ENCODE measurements at regions not wholly inside any gene's neighbourhood (a gene's known extent, or its start where the extent isn't known, plus 50 kb on each side); places are given as distances from the start of the nearest gene placed in this dataset.

DNA sequence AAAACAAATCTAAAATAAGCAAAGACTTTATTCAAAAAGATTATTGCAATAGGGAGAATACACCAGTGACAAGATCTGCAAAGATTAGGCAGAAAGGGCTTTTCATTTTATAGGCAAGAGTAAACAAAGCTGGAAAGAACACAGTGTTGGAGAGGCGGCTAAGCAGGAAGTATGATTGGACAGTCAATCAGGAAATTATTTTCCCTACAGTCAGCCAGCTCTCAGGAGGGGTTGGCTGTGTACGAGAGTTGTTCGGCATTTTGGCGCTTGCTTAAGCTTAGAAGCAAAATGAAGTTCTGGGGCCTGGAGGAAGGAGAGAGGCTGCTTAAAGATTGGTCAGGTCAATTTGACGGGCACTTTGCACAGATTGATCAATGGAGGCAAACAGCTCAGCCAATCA, 1030.5 kb downstream of the TLE4 start:
- no peak for DNase-seq (ENCODE audit: low read depth in 3 of 3, low spot score in 2 of 3)

DNA sequence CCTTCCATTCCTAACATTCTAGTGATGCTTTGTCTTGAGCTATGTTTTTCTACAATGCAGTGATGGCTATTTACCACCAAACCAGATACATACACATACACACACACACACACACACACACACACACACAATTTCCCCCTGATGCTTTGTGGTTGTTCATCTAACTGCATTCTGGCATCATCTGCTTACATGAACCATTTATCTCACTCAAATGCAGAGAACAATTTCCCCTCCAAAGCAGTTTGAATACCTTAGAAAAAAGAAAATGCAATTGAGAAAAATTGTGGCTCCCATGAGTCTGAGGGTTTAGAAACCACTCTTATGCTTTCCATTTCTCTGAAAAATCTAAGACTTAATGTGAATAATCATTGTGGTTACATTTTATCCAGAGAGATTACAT, 1024.8 kb downstream of the TLE4 start:
- DNase-seq (ENCODE audit: low read depth in 3 of 3, low spot score in 2 of 3): no peak

DNA sequence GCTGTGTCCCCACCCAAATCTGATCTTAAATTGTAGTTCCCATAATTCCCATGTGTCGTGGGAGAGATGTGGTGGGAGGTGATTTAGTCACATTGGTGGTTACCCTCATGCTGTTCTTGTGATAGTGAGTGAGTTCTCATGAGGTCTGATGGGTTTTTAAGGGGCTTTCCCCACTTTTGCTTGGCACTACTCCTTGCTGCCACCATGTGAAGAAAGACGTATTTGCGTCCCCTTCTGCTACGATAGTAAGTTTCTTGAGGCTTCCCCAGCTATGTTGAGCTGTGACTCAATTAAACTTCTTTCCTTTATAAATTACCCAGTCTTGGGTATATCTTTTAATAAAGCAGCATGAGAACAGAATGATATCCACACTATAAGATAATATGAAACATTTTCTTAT, 1023.4 kb downstream of the TLE4 start:
- DNase-seq (ENCODE audit: low read depth in 3 of 3, low spot score in 2 of 3): no peak

DNA sequence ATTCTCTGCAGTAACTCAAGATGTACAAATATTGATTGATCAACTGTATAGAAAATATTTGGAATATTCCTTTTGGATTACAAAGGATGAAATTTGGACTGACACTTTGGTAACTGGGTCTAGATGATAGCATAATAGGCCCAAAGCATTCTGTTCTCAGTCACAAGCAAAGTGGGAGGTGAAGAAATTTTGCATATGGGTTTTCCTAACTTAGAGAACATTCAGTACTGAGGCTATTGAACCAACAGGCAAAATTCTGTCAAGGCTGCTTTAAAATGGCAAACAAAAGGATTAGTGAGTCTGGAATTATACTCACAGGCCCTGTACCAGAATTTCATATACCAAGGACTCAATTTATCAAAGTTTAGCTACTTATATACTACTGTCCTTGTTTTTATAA, 1020.6 kb downstream of the TLE4 start:
- DNase-seq (ENCODE audit: low read depth in 3 of 3, low spot score in 2 of 3): no peak

DNA sequence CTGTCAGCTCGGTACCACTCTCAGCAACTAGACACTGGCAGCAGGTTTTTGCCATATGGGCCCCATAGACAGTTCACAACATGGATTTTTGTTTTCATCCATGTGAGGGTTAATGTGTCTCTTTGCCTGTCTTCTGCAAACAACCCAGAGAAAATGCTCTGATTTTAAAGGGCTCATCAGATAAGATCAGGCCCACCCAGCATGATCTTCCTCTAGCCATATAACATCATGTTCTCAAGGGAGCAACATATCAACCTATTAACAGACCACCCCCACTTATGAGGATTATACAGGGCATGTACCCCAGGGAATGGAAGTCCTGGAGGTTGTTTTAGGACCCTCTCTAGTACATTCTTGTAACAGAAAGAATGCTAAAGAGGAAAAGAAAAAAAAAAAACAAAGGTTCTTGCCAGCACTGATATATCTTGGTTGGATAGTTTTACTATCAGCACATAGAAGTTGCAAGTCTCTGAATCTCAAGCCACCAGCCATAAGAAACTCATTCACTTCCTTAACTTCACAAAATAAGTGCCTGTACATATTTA, 1015.1 kb downstream of the TLE4 start:
- DNase-seq (ENCODE audit: low read depth in 3 of 3, low spot score in 2 of 3): peak in 2 of 3 donors; percentile 29

DNA sequence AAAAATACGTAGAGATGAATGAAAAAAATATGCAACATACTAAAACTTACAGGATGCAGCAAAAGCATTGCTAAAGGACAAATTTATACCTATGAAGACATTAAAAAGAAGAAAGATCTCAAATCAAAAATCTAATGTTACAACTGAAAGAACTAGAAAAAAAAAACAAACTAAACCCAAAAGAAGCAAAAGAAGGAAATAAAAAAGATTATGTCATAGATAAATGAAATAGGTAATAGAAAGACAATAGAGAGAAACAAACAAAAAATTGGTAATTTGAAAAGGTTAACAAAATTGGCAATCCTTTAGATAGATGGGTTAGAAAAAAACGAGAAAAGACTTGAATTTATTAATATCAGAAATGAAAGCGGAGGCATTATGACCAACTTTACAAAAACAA, 1000.2 kb downstream of the TLE4 start:
- no peak for DNase-seq (ENCODE audit: low read depth in 3 of 3, low spot score in 2 of 3)

DNA sequence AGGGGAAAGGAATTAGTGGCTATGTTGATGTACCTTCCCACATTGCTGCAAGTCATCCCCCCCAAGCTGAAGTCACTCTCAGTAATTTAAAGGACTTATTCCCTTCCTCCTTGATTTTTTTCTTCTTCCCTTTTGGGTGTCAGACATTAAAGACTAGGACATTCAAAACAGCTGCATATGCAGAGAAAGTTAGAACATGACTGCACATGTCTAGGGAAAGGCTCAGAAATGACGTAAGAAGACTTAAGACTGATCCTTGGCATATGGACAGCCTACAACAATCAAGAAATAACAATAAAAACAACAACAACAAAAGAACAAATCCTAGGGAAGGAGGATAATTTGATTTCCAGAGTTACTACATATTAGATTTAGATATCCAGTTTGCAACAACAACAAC, 997.5 kb downstream of the TLE4 start:
- DNase-seq (ENCODE audit: low read depth in 3 of 3, low spot score in 2 of 3): no peak

DNA sequence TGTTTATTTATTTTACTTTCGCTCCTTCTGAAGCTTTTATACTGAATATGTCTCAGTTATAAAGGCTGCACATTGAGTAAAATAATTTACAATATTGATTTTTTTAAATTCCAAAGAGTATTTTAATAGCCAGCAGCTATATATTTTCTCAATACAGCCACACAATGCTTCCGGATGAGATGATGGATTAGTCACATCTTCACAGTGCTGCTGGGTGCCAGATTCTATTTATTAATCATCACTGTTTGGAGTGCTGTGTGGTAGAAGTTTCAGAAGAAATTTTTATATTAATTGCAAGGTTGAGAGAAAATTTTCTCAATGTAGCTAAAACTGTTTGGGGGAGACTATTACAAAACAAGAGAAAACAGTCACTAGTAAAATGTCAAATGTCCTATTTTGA, 989.8 kb downstream of the TLE4 start:
- DNase-seq (ENCODE audit: low read depth in 3 of 3, low spot score in 2 of 3): no peak

DNA sequence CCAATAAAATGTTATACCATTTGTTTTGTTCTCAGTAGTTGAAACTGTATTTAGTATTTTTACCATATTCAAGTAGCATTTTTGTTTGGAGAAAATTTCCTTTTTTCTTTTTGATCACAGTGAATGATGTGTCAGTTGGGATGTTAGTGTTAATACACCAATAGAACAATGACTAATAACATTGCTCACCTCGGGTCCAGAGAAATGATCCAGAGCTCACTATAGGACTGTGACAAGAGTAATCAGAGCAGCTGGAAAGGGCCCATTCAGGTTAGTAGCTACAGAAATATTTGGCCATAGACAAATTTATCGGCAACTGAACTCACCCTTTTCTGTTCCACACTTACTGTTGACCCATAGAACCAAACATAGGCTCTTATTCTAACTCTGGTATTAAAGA, 989.2 kb downstream of the TLE4 start:
- DNase-seq (ENCODE audit: low read depth in 3 of 3, low spot score in 2 of 3): no peak

DNA sequence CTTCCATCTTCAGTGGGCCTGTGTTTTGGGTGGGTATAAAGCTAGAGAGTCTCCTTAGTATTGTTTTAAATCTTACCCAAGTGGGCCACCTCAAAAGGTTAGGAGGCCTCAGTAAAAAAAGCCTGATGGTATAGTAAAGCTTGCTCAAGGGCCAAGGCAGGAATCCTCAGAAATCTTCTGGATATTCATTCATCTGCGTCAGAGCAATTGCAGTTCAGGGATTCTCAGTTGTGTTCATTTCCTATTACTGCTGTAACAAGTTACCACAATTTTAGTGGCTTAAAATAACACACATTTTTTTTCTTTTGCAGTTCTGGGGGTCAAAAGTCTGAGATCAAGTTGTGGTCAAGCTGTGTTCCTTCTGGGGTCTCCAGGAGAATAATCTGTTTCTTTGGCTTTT, 985.5 kb downstream of the TLE4 start:
- DNase-seq (ENCODE audit: low read depth in 3 of 3, low spot score in 2 of 3): no peak

DNA sequence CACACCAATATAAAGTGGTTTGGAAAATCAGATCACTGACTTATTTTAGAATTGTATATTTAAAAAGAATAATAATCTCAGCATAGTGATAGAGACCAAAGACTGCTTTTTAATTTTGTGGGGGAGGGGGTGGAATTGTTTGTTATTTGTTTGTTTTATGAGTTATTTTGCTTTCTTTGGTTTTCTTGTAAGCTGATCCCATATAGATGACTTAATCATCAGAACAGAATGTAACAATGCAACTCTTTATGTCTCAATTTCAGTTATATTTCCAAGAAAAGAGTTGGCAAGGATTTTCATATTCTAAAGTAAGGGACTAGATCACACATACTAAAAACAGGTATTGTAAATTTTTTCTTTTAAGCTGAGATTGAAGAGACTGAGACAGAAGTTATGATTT, 984.9 kb downstream of the TLE4 start:
- no peak for DNase-seq (ENCODE audit: low read depth in 3 of 3, low spot score in 2 of 3)

DNA sequence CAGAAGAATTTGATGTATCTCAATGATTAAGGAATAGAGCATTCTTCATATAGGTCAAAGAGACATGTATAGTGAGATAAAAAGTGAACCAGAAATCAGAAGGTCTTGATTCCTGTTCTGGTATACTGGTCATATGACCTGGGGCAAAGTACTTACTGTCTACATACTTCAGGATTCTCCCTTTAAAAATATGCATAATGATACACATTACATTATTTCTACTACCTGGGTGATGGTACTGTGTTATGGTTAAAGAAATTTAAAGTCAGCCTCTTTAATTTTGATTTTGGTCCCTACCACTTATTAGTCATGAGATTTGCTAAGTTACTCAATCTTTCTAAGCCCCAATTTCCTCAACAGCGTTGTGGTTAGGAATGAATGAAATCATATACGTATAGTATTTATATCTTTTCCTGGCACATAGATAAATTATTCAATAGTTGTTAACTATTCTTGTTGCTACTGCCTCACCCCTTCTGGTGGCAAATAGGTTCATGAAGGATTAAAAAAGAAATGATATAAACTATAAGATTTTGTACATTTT, 984.1 kb downstream of the TLE4 start:
- DNase-seq (ENCODE audit: low read depth in 3 of 3, low spot score in 2 of 3): no peak

DNA sequence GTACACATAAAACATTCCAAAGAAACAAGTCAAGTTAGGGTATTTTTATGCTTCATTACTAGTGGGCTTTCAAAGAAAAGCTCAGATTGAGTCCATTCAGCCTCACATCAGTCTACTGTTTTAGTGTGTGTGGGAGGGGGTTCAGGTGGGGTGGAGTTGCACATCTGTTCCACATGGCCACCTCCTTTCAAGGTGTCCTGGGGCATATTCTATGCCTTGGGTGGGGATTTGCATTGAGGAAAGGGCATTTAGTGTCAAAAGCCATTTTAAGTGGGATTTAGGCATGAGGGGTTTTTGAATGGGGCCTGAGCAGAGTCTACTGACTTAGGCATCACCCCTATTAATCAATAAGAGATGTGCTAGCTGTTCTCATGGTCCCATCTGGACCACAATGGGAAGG, 983.1 kb downstream of the TLE4 start:
- peak in 1 of 3 donors; percentile 0 for DNase-seq (ENCODE audit: low read depth in 3 of 3, low spot score in 2 of 3)

DNA sequence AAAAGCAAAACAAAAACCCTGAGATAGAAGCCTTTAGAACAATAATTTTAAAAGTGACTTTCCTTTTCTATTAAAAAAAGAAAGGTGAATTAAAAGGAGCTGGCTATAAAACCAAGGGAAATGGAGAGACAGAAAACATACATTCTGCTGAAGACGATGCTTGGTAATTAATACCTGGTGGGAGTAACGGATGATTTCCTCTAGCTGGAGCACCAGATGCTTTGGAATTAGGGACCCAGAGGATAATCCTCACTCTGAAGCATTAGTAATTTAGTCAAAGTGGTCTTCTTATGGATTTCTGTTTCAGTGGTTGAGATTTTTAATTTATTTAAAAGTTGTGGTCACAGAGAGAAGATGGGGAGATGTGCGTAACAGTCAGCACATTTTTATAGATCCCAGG, 982.5 kb downstream of the TLE4 start:
- peak in 1 of 3 donors; percentile 16 for DNase-seq (ENCODE audit: low read depth in 3 of 3, low spot score in 2 of 3)

DNA sequence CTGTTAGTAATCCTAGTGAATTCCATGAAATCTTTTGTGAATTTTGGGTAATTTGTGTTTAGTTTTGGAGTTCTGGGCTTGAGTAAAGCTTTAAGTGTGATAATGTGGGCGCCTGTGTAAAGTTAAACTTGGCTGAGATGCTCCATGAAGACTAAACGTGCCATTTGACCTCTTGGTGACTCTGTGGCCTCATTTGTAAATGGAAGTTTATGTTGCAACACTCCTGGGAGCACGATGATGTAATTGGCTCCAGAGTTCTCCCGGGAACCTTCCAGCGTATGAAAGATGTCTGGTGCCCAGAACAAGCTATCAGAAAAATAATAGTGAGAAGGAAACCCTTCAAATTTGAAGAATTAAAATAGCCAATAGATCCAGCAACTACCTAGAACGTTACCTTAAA, 981.2 kb downstream of the TLE4 start:
- no peak for DNase-seq (ENCODE audit: low read depth in 3 of 3, low spot score in 2 of 3)

DNA sequence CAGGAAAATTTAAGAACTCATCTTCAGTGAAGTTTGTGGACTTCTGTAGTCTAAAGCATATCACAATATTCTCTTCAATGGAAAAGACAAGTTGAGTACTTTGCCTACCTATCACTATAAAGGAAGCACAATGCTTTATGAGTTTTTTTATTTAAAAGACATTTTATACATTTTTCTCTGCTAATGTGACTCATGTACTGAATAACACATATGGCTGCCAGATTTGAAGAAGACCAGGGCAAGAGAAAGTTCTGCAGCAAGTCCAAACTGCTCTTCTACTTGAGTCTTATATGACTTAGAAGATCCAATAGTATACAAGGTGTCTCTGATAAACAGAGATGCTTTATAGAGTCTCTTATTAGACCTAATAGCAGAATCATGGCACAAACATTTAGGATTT, 978.4 kb downstream of the TLE4 start:
- no peak for DNase-seq (ENCODE audit: low read depth in 3 of 3, low spot score in 2 of 3)

DNA sequence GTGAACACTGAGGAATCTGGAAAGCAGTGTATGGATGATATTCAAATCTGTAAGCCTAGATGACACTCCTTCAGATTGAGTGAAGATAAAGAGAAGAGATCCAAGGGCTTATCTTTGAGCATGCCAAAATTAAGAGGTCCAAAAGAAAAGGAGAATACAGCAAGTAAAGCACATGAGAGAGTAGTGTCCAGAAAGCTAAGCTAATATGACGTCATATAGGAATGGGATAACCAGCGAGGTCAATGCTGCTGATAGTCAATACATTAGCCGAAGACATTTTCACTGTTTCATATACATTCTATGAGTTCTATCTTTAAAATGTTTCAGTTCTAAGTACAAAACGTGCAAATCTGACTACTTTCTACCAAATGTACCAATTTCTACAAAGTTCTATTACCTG, 975.8 kb downstream of the TLE4 start:
- no peak for DNase-seq (ENCODE audit: low read depth in 3 of 3, low spot score in 2 of 3)

DNA sequence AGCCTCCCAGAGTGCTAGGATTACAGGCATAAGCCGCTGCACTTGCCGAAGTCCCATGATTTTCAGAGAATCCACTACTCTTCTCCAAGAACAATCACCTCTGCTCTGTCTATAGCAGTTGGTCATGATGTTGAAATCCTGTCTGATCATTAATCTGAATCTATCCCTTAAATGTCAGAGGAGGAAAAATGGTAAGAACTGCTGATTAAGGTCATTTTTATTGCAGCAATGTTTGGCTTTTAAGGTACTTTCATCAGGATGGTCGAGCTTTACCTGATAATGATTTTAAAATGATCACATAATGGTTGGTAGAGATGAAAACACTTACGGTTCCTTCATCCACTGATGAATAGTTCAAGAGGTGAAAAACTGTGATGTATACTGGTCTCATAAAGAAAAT, 968.6 kb downstream of the TLE4 start:
- no peak for DNase-seq (ENCODE audit: low read depth in 3 of 3, low spot score in 2 of 3)

DNA sequence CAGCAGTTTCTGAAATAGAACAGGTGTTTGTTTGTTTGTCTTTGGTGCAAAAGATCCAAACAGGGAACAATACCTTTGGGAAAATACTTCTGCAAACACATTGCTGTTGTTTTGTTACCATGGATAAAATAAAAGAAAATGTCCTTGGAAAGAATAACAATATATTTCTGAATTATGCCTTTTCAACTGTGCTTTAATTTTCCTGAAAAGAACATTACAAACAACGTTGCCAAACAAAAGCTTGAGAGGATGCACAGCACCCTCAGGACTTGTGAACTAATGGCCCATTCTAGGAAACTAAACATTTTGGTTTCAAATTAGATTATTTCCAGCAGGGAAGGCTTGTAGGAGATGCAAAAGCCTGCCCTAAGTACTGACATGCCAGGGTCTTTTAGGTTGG, 967.2 kb downstream of the TLE4 start:
- no peak for DNase-seq (ENCODE audit: low read depth in 3 of 3, low spot score in 2 of 3)

DNA sequence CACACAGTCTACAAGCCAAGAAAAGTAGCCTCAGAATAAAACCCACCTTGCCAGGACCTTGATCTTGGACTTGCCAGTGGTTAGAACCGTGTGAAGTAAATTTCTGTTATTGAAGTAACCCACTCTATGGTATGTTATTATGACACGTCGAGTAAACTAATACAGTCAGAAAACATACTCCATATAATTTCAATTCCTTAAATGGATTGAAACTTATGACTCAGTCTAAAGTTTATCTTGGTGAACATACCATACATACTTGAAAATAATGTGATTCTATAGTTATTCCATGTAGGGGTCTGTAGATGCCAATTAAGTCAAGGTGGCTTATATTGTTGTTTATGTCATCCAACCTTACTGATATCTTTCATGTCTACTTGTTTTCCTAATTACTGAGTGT, 950.7 kb downstream of the TLE4 start:
- DNase-seq (ENCODE audit: low read depth in 3 of 3, low spot score in 2 of 3): no peak

DNA sequence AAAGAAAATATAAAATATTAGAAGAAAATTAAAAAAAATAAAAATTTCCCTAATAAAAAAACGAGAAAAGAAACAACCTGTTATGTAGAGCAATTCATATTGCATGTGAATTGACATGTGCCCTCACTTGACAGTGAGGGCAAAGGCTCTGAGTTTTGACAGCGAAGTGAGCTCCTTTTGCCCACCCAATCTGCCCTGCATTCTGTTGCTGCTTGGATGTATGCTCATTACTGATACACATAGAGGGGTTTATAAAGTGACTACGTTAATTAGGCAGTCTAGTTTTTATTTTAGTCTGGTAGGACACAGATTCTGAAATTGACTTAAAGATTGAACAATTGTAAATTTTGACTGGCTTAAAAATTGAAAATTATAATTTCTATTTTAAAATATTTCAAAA, 949.4 kb downstream of the TLE4 start:
- no peak for DNase-seq (ENCODE audit: low read depth in 3 of 3, low spot score in 2 of 3)

DNA sequence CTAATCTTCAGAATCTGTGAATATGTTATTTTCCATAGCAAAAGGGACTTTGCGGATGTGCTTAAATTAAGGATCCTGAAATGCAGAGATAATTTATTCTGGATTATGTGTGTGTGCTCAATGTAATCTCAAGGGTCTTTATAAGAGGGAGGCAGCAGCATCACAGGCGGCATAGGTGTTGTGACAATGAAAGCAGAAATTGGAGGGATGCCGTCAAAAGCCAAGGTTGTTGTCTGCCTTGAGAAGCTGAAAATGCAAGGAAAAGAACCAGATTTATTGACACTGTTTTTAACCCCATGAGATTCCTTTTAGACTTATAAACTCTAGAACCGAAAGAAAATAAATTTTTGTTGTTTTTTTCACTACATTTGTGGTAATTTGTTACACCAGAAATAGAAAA, 948.5 kb downstream of the TLE4 start:
- no peak for DNase-seq (ENCODE audit: low read depth in 3 of 3, low spot score in 2 of 3)

DNA sequence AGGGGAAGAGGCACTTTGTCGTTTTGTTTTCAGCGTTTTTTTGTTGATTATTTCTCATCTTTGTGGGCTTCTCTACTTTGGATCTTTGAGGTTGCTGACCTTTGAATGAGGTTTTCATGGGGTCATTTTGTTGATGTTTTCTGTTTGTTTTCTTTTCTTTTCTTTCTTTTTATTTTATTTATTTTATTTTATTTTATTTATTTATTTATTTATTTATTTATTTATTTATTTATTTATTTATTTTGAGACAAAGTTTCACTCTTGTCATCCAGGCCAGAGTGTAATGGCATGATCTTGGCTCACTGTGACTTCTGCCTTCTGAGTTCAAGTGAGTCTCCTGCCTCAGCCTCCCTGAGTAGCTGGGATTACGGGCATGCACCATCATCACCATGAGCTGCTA, 946.7 kb downstream of the TLE4 start:
- DNase-seq (ENCODE audit: low read depth in 3 of 3, low spot score in 2 of 3): no peak
